LHCN-M2 (cell line): ENCODE measurements at regions not wholly inside any gene's neighbourhood (a gene's known extent, or its start where the extent isn't known, plus 50 kb on each side); places are given as distances from the start of the nearest gene placed in this dataset.

ENCODE experiments used
- DNase-seq: peaks from one replicate; pipeline ENCODE4 v3.0.0-alpha.2; 2012; ENCODE audit warnings: low read depth

DNA sequence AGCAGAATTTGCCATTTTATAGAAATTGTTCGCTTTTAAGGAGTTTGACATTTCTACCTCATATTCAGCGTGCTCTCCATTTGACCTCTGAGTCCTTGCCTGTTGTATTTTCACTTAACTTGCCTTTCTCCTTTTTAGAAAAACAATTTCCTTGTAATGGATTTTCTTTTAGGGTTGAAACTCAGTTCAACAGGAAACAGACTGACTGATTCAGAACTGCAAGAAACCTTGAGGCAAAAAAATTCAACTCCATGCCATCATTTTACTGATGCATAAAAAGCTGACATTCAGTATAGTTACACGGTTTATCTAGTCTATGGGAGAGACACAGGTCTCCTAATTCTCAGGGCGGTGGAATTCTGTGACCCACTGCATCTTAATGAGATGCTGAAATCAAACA is 59.8 kb downstream of the MRPS30 start:
- DNase-seq = no peak

DNA sequence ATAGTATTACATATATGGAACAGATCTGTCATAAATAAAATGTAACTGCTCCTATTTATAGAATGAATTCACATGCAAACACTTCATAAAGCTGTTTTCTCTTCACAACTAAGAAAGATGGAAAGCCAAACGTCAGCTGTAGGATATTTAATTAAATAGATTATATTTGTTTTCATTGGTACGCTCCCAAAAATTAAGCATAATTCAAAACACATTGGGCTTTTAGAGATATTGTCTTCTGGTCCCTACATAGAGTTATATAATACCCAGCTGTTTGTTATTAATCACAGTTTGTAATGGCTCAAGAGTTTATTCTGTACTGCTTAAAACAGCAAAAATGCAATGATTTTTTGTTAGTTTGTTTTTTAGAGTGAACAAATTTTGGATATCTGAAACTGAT is 61.2 kb downstream of the MRPS30 start:
- DNase-seq = no peak

DNA sequence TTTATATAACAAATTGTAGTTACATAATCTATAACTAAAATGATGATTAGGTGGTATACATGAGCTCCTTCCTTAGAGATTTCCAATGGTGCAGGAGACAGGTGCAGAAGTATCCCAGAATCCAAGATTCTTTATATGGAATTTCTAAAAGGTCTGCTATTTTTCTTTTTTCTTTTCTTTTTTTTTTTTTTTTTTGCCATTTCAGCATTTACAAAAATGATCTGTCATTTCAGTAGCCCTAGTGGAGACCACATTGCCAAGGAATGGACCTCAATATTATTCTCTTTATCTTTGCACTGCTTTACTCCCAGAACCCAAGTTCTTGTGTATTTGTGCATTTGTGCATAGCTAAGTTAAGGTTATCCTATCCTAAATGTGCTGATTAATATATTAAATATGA is 61.7 kb downstream of the MRPS30 start:
- no peak for DNase-seq

DNA sequence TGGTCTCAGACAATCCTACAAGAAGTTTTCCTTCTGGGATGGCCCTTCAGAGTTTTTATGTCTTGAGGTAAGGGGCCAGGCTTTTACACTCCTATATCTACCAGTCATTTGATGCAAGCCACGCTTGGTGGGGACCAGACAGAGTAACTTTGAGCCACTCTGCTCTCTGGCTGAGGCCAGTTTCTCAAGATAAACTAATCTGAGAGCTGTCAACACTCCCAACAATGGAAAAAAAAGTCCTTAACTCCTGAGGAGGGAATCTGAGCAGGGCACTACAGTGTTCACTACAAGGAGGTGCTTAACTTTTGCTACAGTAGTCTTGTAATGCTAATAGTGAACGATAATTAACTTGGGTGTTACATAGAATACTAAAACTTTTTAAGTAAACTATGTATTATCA is 62.7 kb downstream of the MRPS30 start:
- DNase-seq = no peak

DNA sequence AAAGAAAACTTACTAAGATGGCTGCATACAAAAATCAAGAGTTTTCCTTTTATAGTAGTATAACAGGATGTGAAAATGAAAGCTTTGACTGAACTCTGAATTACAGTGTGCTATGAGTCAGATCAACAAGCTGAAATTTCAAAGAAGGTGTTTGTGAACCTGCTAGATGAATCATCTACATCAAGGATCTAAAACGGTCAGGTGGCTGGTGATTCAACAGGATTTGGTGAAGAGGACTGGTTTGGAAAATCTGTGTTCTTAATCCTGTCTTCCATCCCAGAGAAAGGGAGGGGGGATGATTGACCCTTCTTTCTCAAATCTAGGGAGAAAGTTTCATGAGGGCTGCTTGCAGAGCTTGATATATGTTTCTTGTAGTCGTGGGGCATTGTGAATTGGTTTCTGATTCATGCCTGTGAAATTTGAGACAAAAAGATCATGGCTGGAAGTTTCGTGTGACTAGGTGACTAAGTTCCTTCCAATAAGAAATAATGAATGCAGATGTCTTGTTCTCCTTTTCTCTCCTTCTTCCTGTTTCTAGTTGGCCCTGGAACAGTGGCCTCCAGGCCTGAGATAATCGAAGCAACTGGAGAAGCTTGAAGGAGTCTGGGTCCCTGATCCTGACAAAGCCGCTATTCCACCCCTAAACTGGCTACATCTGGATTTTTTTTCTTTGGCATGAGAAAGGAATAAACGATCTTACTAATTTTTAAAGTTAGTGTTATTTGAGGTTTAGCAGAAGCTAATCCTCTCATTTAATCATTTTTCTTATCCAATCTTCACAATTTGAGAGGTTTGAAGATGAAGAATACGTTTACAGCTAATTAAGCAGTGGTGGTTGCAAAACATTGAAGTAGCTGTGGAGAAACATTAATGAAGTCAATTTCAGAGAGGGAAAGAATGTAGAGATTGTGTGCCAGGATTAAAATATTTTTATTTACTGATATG is 67.2 kb downstream of the MRPS30 start:
- DNase-seq = peak; percentile 81

DNA sequence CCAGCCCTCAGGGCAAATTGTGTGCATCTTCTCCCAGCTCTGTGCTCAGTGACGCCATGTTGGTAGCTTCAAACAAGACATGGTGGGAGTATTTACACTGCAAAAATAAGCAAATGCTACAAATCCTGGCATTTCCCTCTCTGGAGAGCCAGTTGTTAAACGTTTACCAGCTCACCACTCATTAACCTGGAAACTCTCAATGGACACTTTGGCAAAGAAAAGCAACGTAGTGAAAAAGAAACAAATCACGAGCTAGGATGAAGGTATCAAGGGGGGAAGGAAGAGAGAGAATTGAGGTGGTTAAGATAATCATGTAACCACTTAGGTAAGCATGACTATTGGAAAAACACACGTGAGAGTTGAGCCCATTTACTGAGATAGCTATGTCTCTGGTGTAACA is 72.5 kb downstream of the MRPS30 start:
- DNase-seq = no peak

DNA sequence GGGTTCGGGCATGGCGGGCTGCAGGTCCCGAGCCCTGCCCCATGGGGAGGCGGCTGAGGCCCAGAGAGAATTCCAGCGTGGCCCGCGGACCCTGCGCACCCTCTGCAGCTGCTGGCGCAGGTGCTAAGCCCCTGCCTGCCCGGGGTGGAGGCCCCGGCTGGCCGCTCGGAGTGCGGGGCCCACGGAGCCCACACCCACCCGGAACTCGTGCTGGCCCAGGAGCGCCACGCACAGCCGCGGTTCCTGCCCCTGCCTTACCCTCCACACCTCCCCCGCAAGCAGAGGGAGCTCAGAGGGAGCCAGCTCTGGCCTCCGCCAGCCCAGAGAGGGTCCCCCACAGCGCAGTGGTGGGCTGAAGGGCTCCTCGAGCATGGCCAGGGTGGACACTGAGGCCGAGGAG is 75.3 kb downstream of the MRPS30 start:
- no peak for DNase-seq

DNA sequence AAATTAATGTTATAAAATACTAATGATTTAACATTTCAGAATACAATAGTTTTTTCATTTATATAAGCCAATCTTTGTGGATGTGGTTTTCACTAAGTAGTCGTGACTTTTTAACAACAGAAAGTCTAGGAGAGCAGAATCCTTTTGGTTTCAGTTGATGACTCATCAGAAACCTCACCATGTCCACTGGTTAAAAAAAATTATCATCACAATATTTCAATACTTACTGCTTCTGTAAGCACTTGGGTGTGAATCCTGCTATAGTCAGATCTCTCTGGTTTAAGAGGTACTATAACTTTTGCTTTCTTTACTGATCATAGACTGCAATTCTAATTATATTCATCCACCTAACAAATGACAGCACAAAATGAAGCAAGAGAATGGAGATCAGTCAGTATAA is 77.2 kb downstream of the MRPS30 start:
- DNase-seq = peak; percentile 44

DNA sequence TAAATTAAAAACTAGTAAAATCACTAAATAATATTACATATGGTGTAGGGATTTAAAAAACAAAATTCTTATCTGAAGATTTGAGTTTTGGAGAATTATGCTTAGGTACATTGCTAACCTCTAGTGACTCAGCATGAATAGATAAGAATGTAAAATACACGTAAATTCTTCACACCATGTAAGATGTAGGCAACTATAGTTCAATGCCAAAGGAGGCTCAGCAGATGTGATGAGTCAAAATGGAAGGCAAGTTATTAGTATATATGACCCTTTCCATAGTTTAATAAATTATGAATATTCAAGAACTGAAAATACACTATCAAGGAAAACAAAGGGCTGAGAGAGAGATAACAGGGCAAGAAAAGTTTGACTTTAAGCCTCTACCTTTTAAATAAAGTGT is 79.0 kb downstream of the MRPS30 start:
- no peak for DNase-seq

DNA sequence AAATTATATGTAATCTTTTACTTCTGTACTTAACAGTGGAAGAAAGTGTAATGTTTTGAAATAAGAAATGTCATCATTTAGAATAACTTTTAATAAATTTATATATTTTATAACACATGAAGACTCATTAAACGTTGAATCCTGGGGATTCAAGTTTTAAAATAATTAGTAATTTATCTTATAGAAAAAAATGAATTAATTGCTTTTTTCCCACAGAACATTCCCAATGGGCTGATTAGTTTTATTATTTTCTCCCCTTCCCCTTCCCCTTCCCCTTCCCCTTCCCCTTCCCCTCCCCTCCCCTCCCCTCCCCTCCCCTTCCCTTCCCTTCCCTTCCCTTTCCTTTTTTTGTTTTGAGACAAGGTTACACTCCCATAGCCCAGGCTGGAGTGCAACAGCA is 79.7 kb downstream of the MRPS30 start:
- DNase-seq = no peak

DNA sequence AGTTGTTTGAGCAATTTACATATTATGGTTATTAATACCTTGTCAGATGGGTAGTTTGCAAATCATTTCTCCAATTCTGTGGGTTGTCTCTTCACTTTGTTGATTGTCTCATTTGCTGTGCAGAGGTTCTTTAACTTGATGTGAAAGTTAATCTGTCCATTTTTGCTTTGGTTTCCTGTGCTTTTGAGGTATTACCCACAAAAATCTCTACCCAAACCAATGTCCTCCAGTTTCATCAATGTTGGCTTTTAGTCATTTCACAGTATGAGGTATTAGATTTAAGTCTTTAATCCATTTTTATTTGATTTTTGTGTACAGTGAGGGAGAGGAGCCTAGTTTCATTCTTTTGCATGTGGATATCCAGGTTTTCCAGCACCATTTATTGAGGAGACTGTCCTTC is 82.4 kb downstream of the MRPS30 start:
- DNase-seq = no peak

DNA sequence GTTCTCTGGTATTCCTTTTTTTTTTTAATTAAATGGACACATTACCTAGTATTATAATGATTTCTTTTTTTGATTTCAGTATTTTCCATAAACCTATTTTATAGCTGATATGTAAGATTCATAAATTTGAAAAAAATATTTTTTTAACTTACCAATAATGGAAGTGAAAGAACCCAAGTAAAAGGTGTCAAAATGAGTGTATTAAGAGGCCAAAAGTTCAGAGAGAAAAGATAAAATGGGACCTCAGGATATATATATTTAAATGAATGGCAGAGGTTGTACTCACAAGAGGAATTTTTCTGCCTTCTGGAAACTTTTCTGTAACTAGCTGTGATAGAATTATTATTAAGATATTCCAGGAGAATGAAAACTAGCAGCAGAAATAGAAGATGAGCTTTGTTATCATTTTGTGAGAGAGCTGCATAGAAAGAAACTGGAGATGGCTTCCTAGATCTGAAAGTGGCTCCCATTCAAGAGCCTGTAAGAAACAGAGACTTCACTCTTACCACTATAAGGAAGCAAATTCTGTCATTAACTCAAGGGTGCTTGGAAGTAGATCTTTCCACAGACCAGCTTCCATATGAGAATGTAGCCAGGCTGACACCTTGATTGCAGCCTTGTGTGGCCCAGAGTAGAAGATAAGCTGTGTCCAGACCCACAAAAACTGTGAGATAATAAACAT is 91.7 kb downstream of the MRPS30 start:
- no peak for DNase-seq

DNA sequence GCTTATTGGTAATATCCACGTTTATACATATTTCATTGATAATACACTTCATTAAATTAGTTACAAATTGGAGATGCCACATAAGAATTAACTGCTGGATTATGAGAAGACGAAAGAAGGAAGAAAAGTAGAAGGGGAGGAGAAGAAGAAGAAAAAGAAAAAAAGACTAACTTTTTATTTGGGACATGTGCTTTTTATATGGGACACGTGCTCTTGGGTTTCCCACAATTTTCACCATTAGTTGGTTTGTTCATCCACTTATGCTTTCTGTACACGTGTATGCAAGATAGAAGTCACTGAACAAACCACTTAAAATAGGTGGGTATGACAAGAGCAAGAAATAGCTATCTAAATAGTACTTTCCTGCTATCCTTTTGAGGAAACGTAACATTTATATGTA is 98.6 kb downstream of the MRPS30 start:
- DNase-seq = no peak

DNA sequence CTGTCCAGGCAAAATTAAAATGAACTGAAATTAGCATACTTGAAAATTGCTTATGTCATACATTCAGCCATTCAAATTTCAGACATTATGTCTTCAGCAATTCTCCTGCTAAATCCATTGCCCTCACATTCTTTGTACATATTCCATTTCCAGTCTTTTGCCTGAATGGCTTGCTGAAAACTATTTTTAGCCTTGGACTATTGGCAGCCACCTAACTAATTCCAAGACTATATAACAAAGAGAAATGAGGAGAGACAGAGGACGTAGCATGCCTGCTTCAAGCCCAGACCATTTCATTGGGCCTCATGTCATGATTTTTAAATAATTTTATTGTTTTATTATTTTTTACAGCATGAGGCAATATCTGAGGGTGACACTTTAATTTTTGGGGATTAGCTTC is 100.3 kb downstream of the MRPS30 start:
- DNase-seq = no peak

DNA sequence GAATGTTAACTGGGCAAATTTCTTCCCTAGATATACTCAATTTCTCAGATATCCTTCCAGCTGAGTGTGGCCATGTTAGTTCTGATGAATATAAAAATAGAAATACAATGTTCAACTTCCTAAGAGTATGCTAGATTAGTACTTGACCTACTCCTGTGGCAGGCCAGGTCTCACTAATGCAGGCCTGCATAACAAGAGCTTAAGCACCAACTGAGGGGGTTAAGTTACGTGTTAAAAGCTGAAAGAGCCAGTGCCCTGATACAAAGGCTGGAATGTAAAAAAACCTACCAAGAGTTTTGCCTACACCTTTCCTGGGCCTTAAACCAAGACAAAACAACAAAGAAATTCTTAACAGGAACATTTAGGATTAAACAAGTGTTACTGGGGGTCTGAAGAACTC is 102.8 kb downstream of the MRPS30 start:
- DNase-seq = no peak

DNA sequence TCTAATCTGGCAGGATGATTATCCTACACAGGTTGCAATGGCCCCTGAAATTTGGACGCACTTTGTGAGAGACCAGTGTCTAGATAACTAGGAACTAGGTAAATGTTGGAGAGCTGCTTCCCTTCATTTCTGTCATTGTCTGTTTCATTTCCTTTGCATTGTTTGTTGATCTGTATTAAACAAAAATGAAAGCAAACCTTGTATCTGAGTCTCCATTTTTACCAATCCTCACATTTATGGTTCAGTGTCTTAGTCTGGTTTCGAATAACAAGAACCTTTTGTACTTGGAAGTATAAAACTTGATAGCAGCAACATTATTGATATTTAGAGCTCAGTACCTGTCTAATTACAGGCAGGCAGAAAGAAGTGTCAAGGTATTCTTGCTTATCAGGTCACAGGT is 105.5 kb downstream of the MRPS30 start:
- no peak for DNase-seq

DNA sequence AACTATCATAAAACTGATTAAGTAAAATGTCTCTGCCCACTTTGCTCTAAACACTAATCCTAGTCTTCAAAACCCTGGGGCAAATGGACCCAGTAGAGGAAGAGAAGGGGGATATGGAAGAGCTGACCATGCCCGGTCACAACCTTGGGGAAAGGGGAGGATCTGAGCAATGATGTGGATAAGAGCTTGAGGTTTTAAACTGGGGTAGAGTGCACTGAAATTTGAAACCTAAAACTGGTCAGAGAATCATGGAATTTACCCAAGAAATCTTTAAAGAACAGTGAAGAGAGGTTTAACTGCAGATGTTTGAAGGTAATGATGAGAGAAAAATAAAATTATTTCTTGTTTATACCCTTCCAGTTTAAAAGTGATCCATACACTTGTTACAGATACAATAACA is 110.8 kb downstream of the MRPS30 start:
- DNase-seq = no peak

DNA sequence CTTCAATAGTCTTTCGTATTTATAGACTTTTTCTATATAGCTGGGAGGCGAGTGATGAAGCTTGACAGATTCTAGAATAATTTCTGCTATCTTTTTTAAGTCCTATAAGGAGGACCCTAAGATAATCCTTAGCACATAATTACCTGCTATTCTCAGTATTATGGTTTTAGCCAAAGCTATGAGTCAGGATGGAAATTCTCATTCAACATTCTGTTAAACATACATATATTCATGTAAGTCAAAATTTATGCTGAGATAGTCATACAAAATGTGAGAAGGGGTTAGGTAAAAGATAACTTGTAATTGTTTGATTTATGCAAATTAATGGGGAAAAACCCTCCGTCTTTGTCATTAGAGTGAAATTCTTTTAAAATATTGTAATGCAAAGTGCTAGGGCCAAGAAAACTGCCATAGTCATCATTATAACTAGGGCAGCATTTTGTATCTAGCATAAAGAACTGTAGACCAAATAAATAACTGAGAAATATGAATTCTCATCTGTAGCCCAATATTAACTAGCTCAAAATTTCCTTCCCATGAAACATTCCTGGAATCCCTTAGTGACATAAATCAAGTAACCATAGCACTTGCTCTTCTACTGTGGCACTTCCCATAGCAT is 118.5 kb downstream of the MRPS30 start:
- no peak for DNase-seq

DNA sequence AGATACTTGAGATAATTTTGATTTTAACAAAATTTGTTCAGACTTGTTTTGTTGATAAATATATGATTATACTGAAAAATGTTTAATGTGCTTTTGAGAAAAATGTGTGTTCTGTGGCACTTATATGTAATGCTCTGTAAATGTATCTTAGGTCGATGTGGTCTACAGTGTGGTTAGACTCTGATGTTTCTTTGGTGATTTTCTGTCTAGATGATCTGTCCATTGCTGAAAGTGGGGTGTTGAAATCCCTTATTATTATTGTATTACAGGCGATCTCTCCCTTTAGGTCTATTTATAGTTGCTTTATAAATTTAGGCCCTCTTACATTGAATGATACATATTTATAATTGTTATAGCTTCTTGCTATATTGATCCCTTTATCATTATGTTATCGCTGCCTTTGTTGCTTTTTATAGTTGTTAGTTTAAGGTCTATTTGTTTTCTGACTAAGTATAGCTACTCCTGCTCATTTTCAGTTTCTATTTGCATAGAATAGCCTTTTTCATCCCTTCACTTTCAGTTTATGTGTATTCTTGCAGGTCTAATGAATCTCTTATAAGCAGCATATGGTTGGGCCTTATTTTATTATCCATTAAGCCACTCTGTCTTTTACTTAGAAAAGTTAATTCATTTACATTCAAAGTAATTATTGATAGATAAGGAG is 124.3 kb downstream of the MRPS30 start:
- no peak for DNase-seq

DNA sequence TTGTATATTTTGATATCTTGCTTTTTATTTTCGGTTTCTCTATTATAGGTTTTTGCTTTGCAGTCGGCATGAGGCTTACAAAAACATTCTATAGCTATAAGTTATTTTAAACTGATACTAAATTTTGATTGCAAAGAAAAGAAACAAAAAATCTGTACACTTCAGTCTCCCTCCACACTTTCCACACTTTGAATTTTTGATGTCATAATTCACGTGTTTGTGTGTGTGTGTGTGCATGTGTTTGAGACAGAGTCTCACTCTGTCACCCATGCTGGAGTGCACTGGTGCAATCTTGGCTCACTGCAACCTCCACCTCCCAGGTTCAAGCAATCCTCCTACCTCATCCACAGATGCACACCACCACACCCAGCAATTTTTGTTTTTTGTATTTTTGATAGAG is 124.9 kb downstream of the MRPS30 start:
- DNase-seq = no peak

DNA sequence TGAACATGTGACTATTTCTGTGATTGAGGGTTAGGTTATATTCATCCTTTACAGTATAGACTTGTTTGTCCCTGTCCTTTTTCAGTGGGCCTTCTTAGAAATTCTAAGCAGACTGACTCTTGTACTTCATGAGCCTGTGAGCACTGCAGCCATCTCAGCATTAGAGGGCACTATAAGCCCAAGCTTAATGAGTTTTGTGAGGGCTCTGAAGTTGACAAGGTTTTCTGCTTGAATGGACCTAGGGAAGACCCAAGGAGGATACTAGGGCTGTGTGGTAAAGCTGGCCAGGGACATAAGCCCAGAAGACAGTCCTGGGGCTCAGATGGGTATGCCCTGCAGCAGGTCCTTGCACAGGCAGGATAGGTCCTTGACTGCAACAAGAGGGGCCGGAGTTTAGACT is 126.5 kb downstream of the MRPS30 start:
- DNase-seq = no peak

DNA sequence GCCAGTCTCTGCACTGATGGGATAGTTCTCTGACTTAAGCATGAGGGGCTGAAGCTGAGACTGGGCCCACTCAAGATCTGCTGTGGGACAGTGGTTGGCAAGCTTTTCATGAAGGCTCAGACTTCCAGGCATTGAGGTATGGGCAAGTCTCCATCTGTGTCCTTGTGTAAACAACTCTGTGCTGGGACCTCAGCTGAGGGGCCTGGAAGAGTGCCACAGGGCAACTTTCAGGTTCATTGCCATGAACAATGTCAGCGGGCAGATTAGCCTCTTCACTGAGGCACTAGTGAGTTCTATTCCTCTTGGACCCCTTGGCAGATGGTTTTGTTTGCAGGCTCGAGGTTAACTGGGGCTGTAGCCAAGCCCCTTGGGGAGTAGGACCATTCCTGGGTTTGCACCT is 127.1 kb downstream of the MRPS30 start:
- no peak for DNase-seq
